ENCODE measurements at regions not wholly inside any gene's neighbourhood (a gene's known extent, or its start where the extent isn't known, plus 50 kb on each side); places are given as distances from the start of the nearest gene placed in this dataset.

GRCh38 chr7:46296526-46296925 is 375.5 kb upstream of the IGFBP3 start:
- Histone ChIP-seq H4K20me1 (ENCODE audit: control insufficient read depth, insufficient read depth) (no peaks in the 10 kb centered on the region), H3K27me3 (replicated peaks in 1 of 2; ENCODE audit: control insufficient read depth in 2 of 2, insufficient read depth in 2 of 2, low read length in 1 of 2) (no peaks in the 10 kb centered on the region), H3K4me3 (no peak overlapping the region), H3K9ac (ENCODE audit: control insufficient read depth, insufficient read depth, low read length) (no peak overlapping the region), H3K79me2 (ENCODE audit: control insufficient read depth, insufficient read depth, low read length) (no peaks in the 10 kb centered on the region), H3K36me3 (ENCODE audit: control insufficient read depth in 2 of 2, insufficient read depth in 2 of 2, low read length in 1 of 2) (no peaks in the 10 kb centered on the region), H2AFZ (ENCODE audit: control insufficient read depth, low read depth, low read length) (no peak overlapping the region), H3K4me1 (ENCODE audit: control insufficient read depth, insufficient read depth, low read length) (no peaks in the 10 kb centered on the region), H3K9me3 (replicated peaks; ENCODE audit: control insufficient read depth, insufficient read depth, low read length) (no peaks in the 10 kb centered on the region; the same call in 2 of the 3 replicates), H3K4me2 (ENCODE audit: control insufficient read depth, insufficient read depth) (no peak overlapping the region), H3K27ac (ENCODE audit: control insufficient read depth, insufficient read depth) (no peak overlapping the region)
- in situ Hi-C loops (cut with MboI), result no loop called here
- RAD21 ChIA-PET (ENCODE audit: unreplicated experiment), result no interaction called here
- CTCF ChIA-PET, result interaction anchor here (1.3 kb wide), 1 partner anchor 377 kb away, joined by 3 read pairs; no protein-coding TSS in a partner anchor
- DNase-seq (ENCODE audit: low read depth, low spot score), result no peak
- intact Hi-C loops (cut with micrococcal nuclease; ENCODE audit: unreplicated experiment), result no loop called here
- BruUV-seq (replicated peaks), result no TSS peak
- ATAC-seq, result no peak
- SMC1A ChIA-PET (ENCODE audit: uncharacterized antibody, unreplicated experiment), result interaction anchor here (1.1 to 1.3 kb wide), 2 partner anchors 9 to 10 kb away, joined by 4 read pairs; no protein-coding TSS in a partner anchor
- no peak for FAIRE-seq
- no peak for TF ChIP-seq MYB (IDR thresholded peaks at IDR 0.05; ENCODE audit: borderline replicate concordance, low read depth, low read length)
- no peak for TF ChIP-seq YBX1 (IDR thresholded peaks at IDR 0.05)
- no peak for TF ChIP-seq NR2C2 (IDR thresholded peaks at IDR 0.05; ENCODE audit: borderline replicate concordance, control insufficient read depth, insufficient read length, low read depth)
- TF ChIP-seq ZNF24 (IDR thresholded peaks at IDR 0.05), result no peak
- WGBS (ENCODE audit: insufficient coverage, insufficient replicate concordance, low lambda C conversion rate, missing lambda C conversion rate), result 26% methylated on average over 1 of the region's 1 CpG
- POLR2A ChIA-PET, result no interaction called here

GRCh38 chr7:46294381-46294780 is 373.3 kb upstream of the IGFBP3 start:
- ATAC-seq, result no peak
- in situ Hi-C loops (cut with MboI), result no loop called here
- no peaks in the 10 kb centered on the region for H3K79me2 ChIP-seq (ENCODE audit: control insufficient read depth, insufficient read depth, low read length)
- H3K9me3 ChIP-seq (replicated peaks; ENCODE audit: control insufficient read depth, insufficient read depth, low read length), result no peaks in the 10 kb centered on the region; the same call in 2 of the 3 replicates
- no peak overlapping the region for H3K4me3 ChIP-seq
- ChIA-PET POLR2A (no interaction called here), SMC1A (ENCODE audit: uncharacterized antibody, unreplicated experiment) (interaction anchor here (1.0 to 1.7 kb wide), 3 partner anchors 8 to 16 kb away, joined by 4 to 5 read pairs (median 4); no protein-coding TSS in a partner anchor), RAD21 (ENCODE audit: unreplicated experiment) (interaction anchor here (1.0 kb wide), 2 partner anchors 61 to 155 kb away, joined by 3 to 4 read pairs; no protein-coding TSS in a partner anchor), CTCF (interaction anchor here (0.7 kb wide), 1 partner anchor 41 kb away, joined by 3 read pairs; no protein-coding TSS in a partner anchor)
- no peak overlapping the region for H3K27ac ChIP-seq (ENCODE audit: control insufficient read depth, insufficient read depth)
- H4K20me1 ChIP-seq (ENCODE audit: control insufficient read depth, insufficient read depth), result no peaks in the 10 kb centered on the region
- no peaks in the 10 kb centered on the region for H3K36me3 ChIP-seq (ENCODE audit: control insufficient read depth in 2 of 2, insufficient read depth in 2 of 2, low read length in 1 of 2)
- WGBS (ENCODE audit: insufficient coverage, insufficient replicate concordance, low lambda C conversion rate, missing lambda C conversion rate), result 38% methylated on average over 5 of the region's 5 CpGs
- no TSS peak for BruUV-seq (replicated peaks)
- H3K4me1 ChIP-seq (ENCODE audit: control insufficient read depth, insufficient read depth, low read length), result no peaks in the 10 kb centered on the region
- intact Hi-C loops (cut with micrococcal nuclease; ENCODE audit: unreplicated experiment), result no loop called here
- no peak overlapping the region for H3K4me2 ChIP-seq (ENCODE audit: control insufficient read depth, insufficient read depth)
- no peak for DNase-seq (ENCODE audit: low read depth, low spot score)
- no peak overlapping the region for H2AFZ ChIP-seq (ENCODE audit: control insufficient read depth, low read depth, low read length)
- H3K27me3 ChIP-seq (replicated peaks in 1 of 2; ENCODE audit: control insufficient read depth in 2 of 2, insufficient read depth in 2 of 2, low read length in 1 of 2), result no peaks in the 10 kb centered on the region
- H3K9ac ChIP-seq (ENCODE audit: control insufficient read depth, insufficient read depth, low read length), result no peak overlapping the region
- no peak for FAIRE-seq
- TF ChIP-seq, protein P1, sequence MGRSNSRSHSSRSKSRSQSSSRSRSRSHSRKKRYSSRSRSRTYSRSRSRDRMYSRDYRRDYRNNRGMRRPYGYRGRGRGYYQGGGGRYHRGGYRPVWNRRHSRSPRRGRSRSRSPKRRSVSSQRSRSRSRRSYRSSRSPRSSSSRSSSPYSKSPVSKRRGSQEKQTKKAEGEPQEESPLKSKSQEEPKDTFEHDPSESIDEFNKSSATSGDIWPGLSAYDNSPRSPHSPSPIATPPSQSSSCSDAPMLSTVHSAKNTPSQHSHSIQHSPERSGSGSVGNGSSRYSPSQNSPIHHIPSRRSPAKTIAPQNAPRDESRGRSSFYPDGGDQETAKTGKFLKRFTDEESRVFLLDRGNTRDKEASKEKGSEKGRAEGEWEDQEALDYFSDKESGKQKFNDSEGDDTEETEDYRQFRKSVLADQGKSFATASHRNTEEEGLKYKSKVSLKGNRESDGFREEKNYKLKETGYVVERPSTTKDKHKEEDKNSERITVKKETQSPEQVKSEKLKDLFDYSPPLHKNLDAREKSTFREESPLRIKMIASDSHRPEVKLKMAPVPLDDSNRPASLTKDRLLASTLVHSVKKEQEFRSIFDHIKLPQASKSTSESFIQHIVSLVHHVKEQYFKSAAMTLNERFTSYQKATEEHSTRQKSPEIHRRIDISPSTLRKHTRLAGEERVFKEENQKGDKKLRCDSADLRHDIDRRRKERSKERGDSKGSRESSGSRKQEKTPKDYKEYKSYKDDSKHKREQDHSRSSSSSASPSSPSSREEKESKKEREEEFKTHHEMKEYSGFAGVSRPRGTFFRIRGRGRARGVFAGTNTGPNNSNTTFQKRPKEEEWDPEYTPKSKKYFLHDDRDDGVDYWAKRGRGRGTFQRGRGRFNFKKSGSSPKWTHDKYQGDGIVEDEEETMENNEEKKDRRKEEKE (IDR thresholded peaks at IDR 0.05), result no peak
- TF ChIP-seq, protein P2, sequence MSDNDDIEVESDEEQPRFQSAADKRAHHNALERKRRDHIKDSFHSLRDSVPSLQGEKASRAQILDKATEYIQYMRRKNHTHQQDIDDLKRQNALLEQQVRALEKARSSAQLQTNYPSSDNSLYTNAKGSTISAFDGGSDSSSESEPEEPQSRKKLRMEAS (IDR thresholded peaks at IDR 0.05; ENCODE audit: low read depth, low read length), result no peak
- TF ChIP-seq E2F8 (IDR thresholded peaks at IDR 0.05; ENCODE audit: low read depth, partially characterized antibody) (no peak), MYC (IDR thresholded peaks at IDR 0.05; ENCODE audit: insufficient read depth, insufficient read length, insufficient replicate concordance, low read length, severe bottlenecking) (no peak), SMC3 (IDR thresholded peaks at IDR 0.05; ENCODE audit: borderline replicate concordance, low read length) (no peak)
